D721Med (cell line): ENCODE measurements at regions not wholly inside any gene's neighbourhood (a gene's known extent, or its start where the extent isn't known, plus 50 kb on each side); places are given as distances from the start of the nearest gene placed in this dataset.
"Not testable (repeated sequence)": the region's sequence is repeated elsewhere in the genome, so short reads cannot be mapped to it uniquely, and the experiment has no call there.

Source experiments
- DNase-seq: peaks from one replicate; pipeline ENCODE4 v3.0.0; 2011; ENCODE audit warnings: low spot score; ENCODE audit not compliant: insufficient read length
- FAIRE-seq: peaks from 2 replicates; lab custom pipeline; 2011; peaks lifted over from hg19 to GRCh38; lab: Jason Lieb, UNC
- CTCF ChIP-seq: IDR thresholded peaks from 2 replicates; pipeline ENCODE4 v1.5.1; 2012; ENCODE audit warnings: mild to moderate bottlenecking, control low read depth; ENCODE audit not compliant: insufficient read depth; ENCODE audit errors: missing control alignments

GRCh38 chr3:127440384-127440783, 150.1 kb downstream of the TPRA1 start:
- no peak for TF ChIP-seq CTCF
- DNase-seq (no peak), FAIRE-seq (no peak)

- TF ChIP-seq CTCF = no peak
- FAIRE-seq = no peak
Observed at GRCh38 chr3:127439621-127440020, 150.9 kb downstream of the TPRA1 start.

GRCh38 chr3:127438951-127439350, 151.1 kb upstream of the PRR20G start:
- DNase-seq (no peak), FAIRE-seq (no peak)
- TF ChIP-seq CTCF = no peak

More at GRCh38 chr3:127439621-127440020, 150.9 kb downstream of the TPRA1 start:
- no peak for DNase-seq

- FAIRE-seq (no peak), DNase-seq (no peak)
- TF ChIP-seq CTCF = no peak
Observed at GRCh38 chr3:127438371-127438770, 150.5 kb upstream of the PRR20G start.

GRCh38 chr3:127435299-127435698, 147.5 kb upstream of the PRR20G start:
- not testable (repeated sequence) for DNase-seq, FAIRE-seq

GRCh38 chr3:127431066-127431465, 143.2 kb upstream of the PRR20G start:
- no peak for FAIRE-seq

GRCh38 chr3:127428344-127428997, 140.6 kb upstream of the PRR20G start:
- DNase-seq (no peak), FAIRE-seq (no peak)
- no peak for TF ChIP-seq CTCF

More at GRCh38 chr3:127431066-127431465, 143.2 kb upstream of the PRR20G start:
- no peak for TF ChIP-seq CTCF
- no peak for DNase-seq

- DNase-seq = no peak
- FAIRE-seq = no peak
- no peak for TF ChIP-seq CTCF
Observed at GRCh38 chr3:127427666-127428065, 139.8 kb upstream of the PRR20G start.
